MG63 (cell line): ENCODE measurements at regions not wholly inside any gene's neighbourhood (a gene's known extent, or its start where the extent isn't known, plus 50 kb on each side); places are given as distances from the start of the nearest gene placed in this dataset.

Source experiments
- DNase-seq: peaks from one replicate; pipeline ENCODE4 v3.0.0-alpha.2; 2020
- H3K27me3 ChIP-seq: fragments of 250-450 bp; sonication (Bioruptor Pico); 2 replicates; pipeline ENCODE4 v1.5.1; 2020; ENCODE audit warnings: mild to moderate bottlenecking, moderate library complexity
- H3K36me3 ChIP-seq: fragments of 250-450 bp; sonication (Bioruptor Pico); 2 replicates; pipeline ENCODE4 v1.5.1; 2020; ENCODE audit warnings: mild to moderate bottlenecking, moderate library complexity
- H3K4me3 ChIP-seq: fragments of 250-450 bp; sonication (Bioruptor Pico); 2 replicates; pipeline ENCODE4 v1.5.1; 2020; ENCODE audit warnings: mild to moderate bottlenecking, moderate library complexity
- H3K9me3 ChIP-seq: fragments of 250-450 bp; sonication (Bioruptor Pico); 2 replicates; pipeline ENCODE4 v1.5.1; 2020; ENCODE audit warnings: mild to moderate bottlenecking, moderate library complexity

- DNase-seq, result no peak
- H3K27me3 ChIP-seq, result no peaks in the 10 kb centered on the region; the same call in 1 of the 2 replicates
- H3K4me3 ChIP-seq, result no peak overlapping the region
- H3K9me3 ChIP-seq, result 0 out of 2 replicates have a peak, but pooled peaks cover 2% of the 10 kb centered on the region
- H3K36me3 ChIP-seq, result no peaks in the 10 kb centered on the region
Measured at GRCh38 chr1:219755234-219755633, 142.3 kb upstream of the ZC3H11B start.

GRCh38 chr1:219754767-219755166, 141.9 kb upstream of the ZC3H11B start:
- no peaks in the 10 kb centered on the region for H3K36me3 ChIP-seq
- H3K9me3 ChIP-seq, result 0 out of 2 replicates have a peak, but pooled peaks cover 2% of the 10 kb centered on the region
- no peak overlapping the region for H3K4me3 ChIP-seq
- H3K27me3 ChIP-seq, result no peaks in the 10 kb centered on the region; the same call in 1 of the 2 replicates
- no peak for DNase-seq

- Histone ChIP-seq H3K36me3 (no peaks in the 10 kb centered on the region), H3K9me3 (0 out of 2 replicates have a peak, but pooled peaks cover 2% of the 10 kb centered on the region), H3K4me3 (no peak overlapping the region), H3K27me3 (no peaks in the 10 kb centered on the region; the same call in 1 of the 2 replicates)
- DNase-seq, result no peak
Measured at GRCh38 chr1:219753914-219754313, 141.0 kb upstream of the ZC3H11B start.

GRCh38 chr1:219752645-219753044, 139.7 kb upstream of the ZC3H11B start:
- no peaks in the 10 kb centered on the region for H3K36me3 ChIP-seq
- 0 out of 2 replicates have a peak, but pooled peaks cover 2% of the 10 kb centered on the region for H3K9me3 ChIP-seq
- no peak overlapping the region for H3K4me3 ChIP-seq
- no peaks in the 10 kb centered on the region; the same call in 1 of the 2 replicates for H3K27me3 ChIP-seq
- no peak for DNase-seq

GRCh38 chr1:219751870-219752507, 139.1 kb upstream of the ZC3H11B start:
- Histone ChIP-seq H3K9me3 (0 out of 2 replicates have a peak, but pooled peaks cover 2% of the 10 kb centered on the region), H3K27me3 (no peaks in the 10 kb centered on the region; the same call in 1 of the 2 replicates), H3K36me3 (no peaks in the 10 kb centered on the region), H3K4me3 (no peak overlapping the region)
- no peak for DNase-seq

GRCh38 chr1:219749370-219749769, 136.5 kb upstream of the ZC3H11B start:
- DNase-seq, result no peak
- Histone ChIP-seq H3K4me3 (no peak overlapping the region), H3K9me3 (no peaks in the 10 kb centered on the region), H3K27me3 (no peaks in the 10 kb centered on the region), H3K36me3 (no peaks in the 10 kb centered on the region)

- no peak for DNase-seq
- no peak overlapping the region for H3K4me3 ChIP-seq
- H3K9me3 ChIP-seq, result no peaks in the 10 kb centered on the region
- no peaks in the 10 kb centered on the region for H3K36me3 ChIP-seq
- H3K27me3 ChIP-seq, result no peaks in the 10 kb centered on the region
Measured at GRCh38 chr1:219746141-219746540, 133.2 kb upstream of the ZC3H11B start.

- no peak overlapping the region for H3K4me3 ChIP-seq
- no peak for DNase-seq
- no peaks in the 10 kb centered on the region for H3K9me3 ChIP-seq
- H3K36me3 ChIP-seq, result no peaks in the 10 kb centered on the region
- H3K27me3 ChIP-seq, result no peaks in the 10 kb centered on the region; the same call in 1 of the 2 replicates
Measured at GRCh38 chr1:219744652-219745469, 132.0 kb upstream of the ZC3H11B start.

- no peaks in the 10 kb centered on the region for H3K9me3 ChIP-seq
- no peaks in the 10 kb centered on the region; the same call in none of the 2 replicates for H3K27me3 ChIP-seq
- no peak overlapping the region for H3K4me3 ChIP-seq
Measured at GRCh38 chr1:219741011-219741970, 128.4 kb upstream of the ZC3H11B start.

GRCh38 chr1:219733511-219734174, 120.7 kb upstream of the ZC3H11B start:
- H3K36me3 ChIP-seq, result no peaks in the 10 kb centered on the region
- DNase-seq, result no peak
- no peaks in the 10 kb centered on the region for H3K27me3 ChIP-seq
- H3K9me3 ChIP-seq, result peaks cover 2% of the 10 kb centered on the region; the same call in 1 of the 2 replicates
- H3K4me3 ChIP-seq, result no peak overlapping the region

More at GRCh38 chr1:219741011-219741970, 128.4 kb upstream of the ZC3H11B start:
- no peak for DNase-seq
- no peaks in the 10 kb centered on the region for H3K36me3 ChIP-seq

GRCh38 chr1:219732814-219733491, 120.0 kb upstream of the ZC3H11B start:
- no peaks in the 10 kb centered on the region for H3K27me3 ChIP-seq
- DNase-seq, result peak; percentile 32
- no peak overlapping the region for H3K4me3 ChIP-seq
- peaks cover 3% of the 10 kb centered on the region; the same call in 1 of the 2 replicates for H3K9me3 ChIP-seq
- H3K36me3 ChIP-seq, result no peaks in the 10 kb centered on the region

- Histone ChIP-seq H3K9me3 (peaks cover 5% of the 10 kb centered on the region), H3K27me3 (no peaks in the 10 kb centered on the region), H3K4me3 (no peak overlapping the region), H3K36me3 (no peaks in the 10 kb centered on the region)
- no peak for DNase-seq
Measured at GRCh38 chr1:219731771-219732170, 118.9 kb upstream of the ZC3H11B start.

GRCh38 chr1:219726480-219727272, 113.8 kb upstream of the ZC3H11B start:
- DNase-seq, result no peak
- Histone ChIP-seq H3K4me3 (no peak overlapping the region), H3K9me3 (peaks cover 19% of the 10 kb centered on the region), H3K27me3 (no peaks in the 10 kb centered on the region), H3K36me3 (no peaks in the 10 kb centered on the region)

- no peak for DNase-seq
- H3K9me3 ChIP-seq, result peaks cover 19% of the 10 kb centered on the region
- H3K36me3 ChIP-seq, result no peaks in the 10 kb centered on the region
- no peak overlapping the region for H3K4me3 ChIP-seq
- H3K27me3 ChIP-seq, result no peaks in the 10 kb centered on the region
Measured at GRCh38 chr1:219724440-219724839, 111.5 kb upstream of the ZC3H11B start.

- H3K4me3 ChIP-seq, result no peak overlapping the region
- no peaks in the 10 kb centered on the region for H3K27me3 ChIP-seq
- no peak for DNase-seq
- no peaks in the 10 kb centered on the region for H3K9me3 ChIP-seq
- H3K36me3 ChIP-seq, result no peaks in the 10 kb centered on the region
Measured at GRCh38 chr1:219717536-219717935, 104.6 kb upstream of the ZC3H11B start.
